Thoracic aorta (tissue), 2 donors: ENCODE measurements at regions not wholly inside any gene's neighbourhood (a gene's known extent, or its start where the extent isn't known, plus 50 kb on each side); places are given as distances from the start of the nearest gene placed in this dataset.

Source experiments
- ATAC-seq: fragments of 150-250 bp; one replicate; pipeline ENCODE4 v1.8.0; 2017; ENCODE audit warnings: low read depth; ENCODE audit not compliant: insufficient number of reproducible peaks, low FRiP score
- DNase-seq: peaks from one replicate; pipeline ENCODE4 v3.0.0-alpha.2; 2020; ENCODE audit warnings: low spot score
- H3K27ac ChIP-seq, 2 donors: fragments of 200-600 bp; sonication (generic); 1 replicate in 1 of 2; 2 replicates in 1 of 2; pipeline ENCODE4 v1.5.1; 2016; ENCODE audit warnings: mild to moderate bottlenecking in 2 of 2, moderate library complexity in 2 of 2
- H3K27me3 ChIP-seq: fragments of 200-600 bp; sonication (generic); replicated peaks from 2 replicates; pipeline ENCODE4 v1.6.0; 2016; ENCODE audit warnings: mild to moderate bottlenecking; ENCODE audit not compliant: insufficient read depth
- H3K36me3 ChIP-seq: fragments of 200-600 bp; sonication (generic); one replicate; pipeline ENCODE4 v1.5.1; 2016
- H3K4me1 ChIP-seq, 2 donors: fragments of 200-600 bp; sonication (generic); 1 replicate in 1 of 2; 2 replicates in 1 of 2; pipeline versions ENCODE4 v1.5.1 to v1.6.0; 2016; ENCODE audit warnings: low read depth in 2 of 2, mild to moderate bottlenecking in 1 of 2; ENCODE audit not compliant: control insufficient read depth in 1 of 2
- H3K4me3 ChIP-seq: fragments of 200-600 bp; sonication (generic); 2 replicates; pipeline ENCODE4 v1.5.1; 2016; ENCODE audit warnings: mild to moderate bottlenecking
- H3K9me3 ChIP-seq: fragments of 200-600 bp; sonication (generic); 2 replicates; pipeline ENCODE4 v1.5.1; 2016
- TF ChIP-seq, protein P1 (sequence below): fragments of 200-600 bp; sonication (generic); IDR thresholded peaks from one replicate; pipeline ENCODE4 v1.5.1; 2019; ENCODE audit warnings: antibody characterized with exemption

DNA sequence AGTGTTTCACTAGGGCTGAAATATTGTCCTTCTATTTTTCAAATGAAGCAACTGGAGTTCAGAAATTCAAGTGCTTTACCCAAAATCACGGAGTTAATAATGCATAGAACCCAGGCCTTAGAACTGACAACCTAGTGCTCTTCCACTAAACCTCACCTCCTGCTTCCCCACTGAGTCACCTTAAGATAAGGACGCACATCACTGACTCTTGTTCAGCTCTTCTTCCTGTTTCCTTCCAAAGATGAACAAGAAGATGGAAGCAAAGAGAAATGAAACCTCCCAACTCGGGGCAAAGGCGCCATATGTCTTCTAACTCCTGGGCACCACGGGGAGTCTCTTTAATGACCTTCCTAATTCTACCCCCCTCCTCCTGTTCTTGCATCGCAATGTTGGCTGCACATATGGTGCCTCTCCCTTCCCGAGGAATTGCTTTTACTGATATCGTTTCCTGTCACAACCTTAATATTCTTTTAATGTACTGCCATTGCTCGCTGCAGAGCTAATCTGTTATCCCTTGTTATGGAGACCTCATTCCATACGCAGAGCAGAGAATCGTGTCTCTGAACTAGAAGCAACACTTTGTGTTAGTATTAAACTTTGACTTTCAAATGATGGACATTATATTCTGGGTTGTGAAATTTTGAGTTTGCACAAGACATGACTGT, 591.4 kb downstream of the TMEM114 start:
- Histone ChIP-seq H3K27ac (no peak overlapping the region), H3K4me1 (no peaks in the 10 kb centered on the region), H3K4me3 (no peak overlapping the region), H3K27me3 (no peaks in the 10 kb centered on the region), H3K9me3 (no peaks in the 10 kb centered on the region), H3K36me3 (no peaks in the 10 kb centered on the region)
- no peak for DNase-seq
- no peak for ATAC-seq
- TF ChIP-seq, protein P1, sequence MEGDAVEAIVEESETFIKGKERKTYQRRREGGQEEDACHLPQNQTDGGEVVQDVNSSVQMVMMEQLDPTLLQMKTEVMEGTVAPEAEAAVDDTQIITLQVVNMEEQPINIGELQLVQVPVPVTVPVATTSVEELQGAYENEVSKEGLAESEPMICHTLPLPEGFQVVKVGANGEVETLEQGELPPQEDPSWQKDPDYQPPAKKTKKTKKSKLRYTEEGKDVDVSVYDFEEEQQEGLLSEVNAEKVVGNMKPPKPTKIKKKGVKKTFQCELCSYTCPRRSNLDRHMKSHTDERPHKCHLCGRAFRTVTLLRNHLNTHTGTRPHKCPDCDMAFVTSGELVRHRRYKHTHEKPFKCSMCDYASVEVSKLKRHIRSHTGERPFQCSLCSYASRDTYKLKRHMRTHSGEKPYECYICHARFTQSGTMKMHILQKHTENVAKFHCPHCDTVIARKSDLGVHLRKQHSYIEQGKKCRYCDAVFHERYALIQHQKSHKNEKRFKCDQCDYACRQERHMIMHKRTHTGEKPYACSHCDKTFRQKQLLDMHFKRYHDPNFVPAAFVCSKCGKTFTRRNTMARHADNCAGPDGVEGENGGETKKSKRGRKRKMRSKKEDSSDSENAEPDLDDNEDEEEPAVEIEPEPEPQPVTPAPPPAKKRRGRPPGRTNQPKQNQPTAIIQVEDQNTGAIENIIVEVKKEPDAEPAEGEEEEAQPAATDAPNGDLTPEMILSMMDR = no peak

DNA sequence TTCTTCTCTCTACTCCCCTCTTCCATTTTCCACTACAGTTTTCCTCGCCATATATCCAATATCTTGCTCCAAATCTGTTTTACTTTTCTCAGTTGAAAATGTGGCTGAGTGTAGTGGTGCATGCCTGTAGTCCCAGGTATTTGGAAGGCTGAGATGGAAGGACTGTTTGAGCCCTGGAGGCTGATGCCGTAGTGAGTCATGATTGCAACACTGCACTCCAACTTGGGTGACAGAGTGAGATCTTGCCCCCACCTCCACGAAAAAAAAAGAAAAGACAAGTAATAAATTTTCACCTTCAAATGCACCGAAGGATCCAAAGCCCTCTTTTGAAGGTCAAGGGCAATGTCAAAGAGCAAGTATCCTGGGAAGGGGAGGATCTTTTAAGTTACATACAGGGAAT, 592.3 kb downstream of the TMEM114 start:
- TF ChIP-seq, protein P1 = no peak
- no peaks in the 10 kb centered on the region for H3K27me3 ChIP-seq
- H3K4me3 ChIP-seq = no peak overlapping the region
- no peaks in the 10 kb centered on the region for H3K36me3 ChIP-seq
- DNase-seq (no peak), ATAC-seq (no peak)
- H3K9me3 ChIP-seq = no peaks in the 10 kb centered on the region
- H3K4me1 ChIP-seq = no peaks in the 10 kb centered on the region
- no peak overlapping the region for H3K27ac ChIP-seq

DNA sequence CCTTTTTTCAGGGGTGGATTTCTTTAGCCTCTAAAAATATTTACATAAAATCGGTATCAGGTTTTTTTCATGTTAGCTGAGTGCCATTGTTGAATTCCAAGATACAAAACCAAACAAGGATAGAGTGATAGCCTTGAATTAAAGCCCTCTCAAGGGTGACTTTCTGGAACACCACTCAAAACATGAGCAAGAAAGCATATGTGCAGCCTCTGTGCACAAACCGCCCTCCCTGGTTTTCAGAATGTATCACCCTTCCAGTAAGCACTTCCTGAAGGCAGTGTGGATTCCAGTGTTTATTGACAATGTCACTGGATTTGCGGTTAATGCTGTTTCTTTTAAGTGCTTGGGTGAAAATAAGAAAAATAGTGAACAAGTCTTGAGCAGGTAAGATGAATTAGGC, 597.7 kb downstream of the TMEM114 start:
- TF ChIP-seq, protein P1 = no peak
- no peak overlapping the region for H3K27ac ChIP-seq
- no peak for DNase-seq

DNA sequence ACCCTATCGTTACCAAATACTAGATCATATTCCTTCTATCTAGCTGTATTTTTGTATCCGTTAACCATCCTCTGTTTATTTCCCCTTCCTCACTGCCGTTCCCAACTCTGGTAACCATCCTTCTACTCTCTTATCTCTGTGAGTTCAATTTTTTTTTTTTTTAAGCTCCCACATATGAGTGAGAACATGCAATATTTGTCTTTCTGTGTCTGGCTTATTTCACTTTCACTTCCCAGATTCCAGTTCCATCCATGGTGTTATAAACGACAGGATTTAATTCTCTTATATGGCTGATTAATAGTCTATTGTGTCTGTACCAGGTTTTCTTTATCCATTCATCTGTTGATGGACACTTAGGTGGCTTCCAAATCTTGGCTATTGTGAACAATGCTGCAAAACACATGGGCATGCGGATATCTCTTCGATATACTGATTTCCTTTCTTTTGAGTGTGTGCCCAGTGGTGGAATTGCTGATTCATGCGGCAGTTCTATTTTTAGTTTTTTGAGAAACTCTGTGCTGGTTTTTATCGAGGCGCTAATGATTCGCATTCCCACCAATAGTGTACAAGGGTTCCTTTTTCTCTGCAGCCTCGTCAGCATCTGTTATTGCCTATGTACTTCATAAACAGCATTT, 599.6 kb downstream of the TMEM114 start:
- no peak overlapping the region for H3K27ac ChIP-seq
- no peak for ATAC-seq
- no peaks in the 10 kb centered on the region for H3K9me3 ChIP-seq
- H3K36me3 ChIP-seq = no peaks in the 10 kb centered on the region
- DNase-seq = no peak
- peak overlapping the region; percentile 11 for H3K4me3 ChIP-seq
- TF ChIP-seq, protein P1 = no peak
- H3K4me1 ChIP-seq = no peaks in the 10 kb centered on the region
- H3K27me3 ChIP-seq = no peaks in the 10 kb centered on the region

More for the DNA sequence above, 597.7 kb downstream of the TMEM114 start:
- Histone ChIP-seq H3K9me3 (no peaks in the 10 kb centered on the region), H3K27me3 (no peaks in the 10 kb centered on the region), H3K4me3 (no peak overlapping the region), H3K36me3 (no peaks in the 10 kb centered on the region), H3K4me1 (no peaks in the 10 kb centered on the region)
- no peak for ATAC-seq

DNA sequence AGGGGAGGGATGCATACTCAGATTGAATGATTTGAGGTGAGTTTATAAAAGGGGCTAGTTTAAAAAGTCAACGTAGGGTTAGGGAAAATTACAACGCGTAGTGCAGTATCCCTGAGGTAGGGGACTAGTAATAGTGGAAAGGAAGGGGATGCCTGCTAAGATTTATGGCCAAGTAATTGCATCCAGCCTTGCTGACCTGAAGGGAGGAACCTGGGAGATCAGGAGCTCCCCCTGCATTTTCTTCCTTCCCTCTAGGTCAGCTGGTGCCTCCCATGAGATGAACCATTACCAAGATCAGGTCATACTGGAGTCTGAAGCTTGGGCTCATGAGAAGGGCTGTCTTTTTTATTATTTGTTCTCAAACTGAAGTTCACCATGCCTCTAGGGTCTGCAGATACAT, 606.6 kb downstream of the TMEM114 start:
- H3K4me1 ChIP-seq = no peaks in the 10 kb centered on the region
- no peaks in the 10 kb centered on the region for H3K36me3 ChIP-seq
- H3K27ac ChIP-seq = no peak overlapping the region
- TF ChIP-seq, protein P1 = no peak
- no peak for ATAC-seq
- H3K4me3 ChIP-seq = no peak overlapping the region
- no peak for DNase-seq
- H3K9me3 ChIP-seq = no peaks in the 10 kb centered on the region
- H3K27me3 ChIP-seq = no peaks in the 10 kb centered on the region
